ENCODE measurements at regions not wholly inside any gene's neighbourhood (a gene's known extent, or its start where the extent isn't known, plus 50 kb on each side); places are given as distances from the start of the nearest gene placed in this dataset.

GRCh38 chr9:90121762-90122161 lies 517.0 kb downstream of the GADD45G start:
- H3K27me3 Mint-ChIP-seq (ENCODE audit: unreplicated experiment): peaks cover 8% of the 10 kb centered on the region
- TF ChIP-seq, protein P1, sequence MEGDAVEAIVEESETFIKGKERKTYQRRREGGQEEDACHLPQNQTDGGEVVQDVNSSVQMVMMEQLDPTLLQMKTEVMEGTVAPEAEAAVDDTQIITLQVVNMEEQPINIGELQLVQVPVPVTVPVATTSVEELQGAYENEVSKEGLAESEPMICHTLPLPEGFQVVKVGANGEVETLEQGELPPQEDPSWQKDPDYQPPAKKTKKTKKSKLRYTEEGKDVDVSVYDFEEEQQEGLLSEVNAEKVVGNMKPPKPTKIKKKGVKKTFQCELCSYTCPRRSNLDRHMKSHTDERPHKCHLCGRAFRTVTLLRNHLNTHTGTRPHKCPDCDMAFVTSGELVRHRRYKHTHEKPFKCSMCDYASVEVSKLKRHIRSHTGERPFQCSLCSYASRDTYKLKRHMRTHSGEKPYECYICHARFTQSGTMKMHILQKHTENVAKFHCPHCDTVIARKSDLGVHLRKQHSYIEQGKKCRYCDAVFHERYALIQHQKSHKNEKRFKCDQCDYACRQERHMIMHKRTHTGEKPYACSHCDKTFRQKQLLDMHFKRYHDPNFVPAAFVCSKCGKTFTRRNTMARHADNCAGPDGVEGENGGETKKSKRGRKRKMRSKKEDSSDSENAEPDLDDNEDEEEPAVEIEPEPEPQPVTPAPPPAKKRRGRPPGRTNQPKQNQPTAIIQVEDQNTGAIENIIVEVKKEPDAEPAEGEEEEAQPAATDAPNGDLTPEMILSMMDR (IDR thresholded peaks at IDR 0.05): no peak
- H3K4me1 Mint-ChIP-seq (ENCODE audit: unreplicated experiment): no peaks in the 10 kb centered on the region
- no peak for DNase-seq (ENCODE audit: extremely low spot score, unreplicated experiment)
- no peak overlapping the region for H3K4me3 Mint-ChIP-seq (ENCODE audit: unreplicated experiment)
- H3K9me3 Mint-ChIP-seq (ENCODE audit: unreplicated experiment): no peaks in the 10 kb centered on the region
- H3K36me3 Mint-ChIP-seq (ENCODE audit: unreplicated experiment): no peaks in the 10 kb centered on the region
- no peak overlapping the region for H3K27ac Mint-ChIP-seq (ENCODE audit: unreplicated experiment)

- Mint-ChIP-seq H3K9me3 (ENCODE audit: unreplicated experiment) (no peaks in the 10 kb centered on the region), H3K27ac (ENCODE audit: unreplicated experiment) (no peak overlapping the region), H3K4me3 (ENCODE audit: unreplicated experiment) (no peak overlapping the region), H3K27me3 (ENCODE audit: unreplicated experiment) (peaks cover 7% of the 10 kb centered on the region), H3K4me1 (ENCODE audit: unreplicated experiment) (no peaks in the 10 kb centered on the region), H3K36me3 (ENCODE audit: unreplicated experiment) (no peaks in the 10 kb centered on the region)
- DNase-seq (ENCODE audit: extremely low spot score, unreplicated experiment): no peak
- TF ChIP-seq, protein P1 (IDR thresholded peaks at IDR 0.05): no peak
Measured at GRCh38 chr9:90124961-90125360, 517.7 kb downstream of the DIRAS2 start.

DNA sequence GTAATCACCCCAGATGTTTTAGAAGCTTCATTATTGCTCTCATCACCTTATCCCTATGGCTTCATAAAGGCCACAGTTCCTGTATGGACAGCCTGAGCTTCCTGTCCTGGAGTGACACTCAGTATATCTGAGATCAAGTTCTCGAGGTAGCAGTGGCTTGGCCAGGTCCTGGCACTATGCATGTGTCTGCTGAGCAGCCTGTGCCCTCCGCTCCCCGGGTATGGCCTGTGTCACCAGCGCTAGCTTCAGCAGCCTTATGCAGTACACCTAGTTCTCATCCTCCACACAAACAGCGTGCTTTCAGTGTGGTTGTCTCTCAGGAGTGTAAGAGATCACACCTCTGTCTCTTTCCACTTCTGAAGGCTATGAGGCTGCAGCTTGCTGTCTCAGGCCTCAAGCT lies 514.7 kb downstream of the DIRAS2 start:
- no peak overlapping the region for H3K27ac Mint-ChIP-seq (ENCODE audit: unreplicated experiment)
- peaks cover 7% of the 10 kb centered on the region for H3K27me3 Mint-ChIP-seq (ENCODE audit: unreplicated experiment)
- H3K4me3 Mint-ChIP-seq (ENCODE audit: unreplicated experiment): no peak overlapping the region
- H3K4me1 Mint-ChIP-seq (ENCODE audit: unreplicated experiment): no peaks in the 10 kb centered on the region
- H3K9me3 Mint-ChIP-seq (ENCODE audit: unreplicated experiment): no peaks in the 10 kb centered on the region
- no peak for DNase-seq (ENCODE audit: extremely low spot score, unreplicated experiment)
- TF ChIP-seq, protein P1 (IDR thresholded peaks at IDR 0.05): no peak
- no peaks in the 10 kb centered on the region for H3K36me3 Mint-ChIP-seq (ENCODE audit: unreplicated experiment)

DNA sequence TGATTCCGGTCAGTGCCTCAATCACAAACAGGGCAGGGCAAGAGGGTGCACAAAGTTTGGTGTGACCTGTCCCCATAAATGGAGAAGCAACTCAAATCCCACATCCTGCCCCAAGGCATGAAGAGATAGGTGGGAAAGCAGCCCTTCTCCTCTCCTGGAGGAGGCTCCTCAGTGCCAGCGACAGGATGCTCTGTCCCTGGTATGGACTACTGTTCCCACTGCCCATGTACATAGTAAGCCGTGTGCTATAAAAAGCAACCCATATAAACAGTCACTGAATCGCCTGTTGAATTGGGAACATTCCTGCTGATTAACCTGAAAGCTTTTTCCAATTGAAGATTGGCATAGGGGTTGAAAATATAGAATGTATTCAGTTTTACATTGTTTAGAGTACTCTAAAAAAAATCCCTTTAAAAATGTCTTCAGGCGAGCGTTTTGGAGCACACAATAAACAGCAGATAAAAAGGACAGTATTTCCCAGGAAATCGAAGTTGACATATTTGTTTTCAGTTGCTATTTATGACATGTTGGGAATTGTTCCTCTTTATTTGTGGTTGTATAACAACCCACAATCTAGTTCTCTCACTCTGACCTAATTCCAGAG lies 513.9 kb downstream of the DIRAS2 start:
- Mint-ChIP-seq H3K27me3 (ENCODE audit: unreplicated experiment) (peaks cover 7% of the 10 kb centered on the region), H3K4me1 (ENCODE audit: unreplicated experiment) (no peaks in the 10 kb centered on the region), H3K36me3 (ENCODE audit: unreplicated experiment) (no peaks in the 10 kb centered on the region), H3K9me3 (ENCODE audit: unreplicated experiment) (no peaks in the 10 kb centered on the region), H3K27ac (ENCODE audit: unreplicated experiment) (no peak overlapping the region), H3K4me3 (ENCODE audit: unreplicated experiment) (no peak overlapping the region)
- TF ChIP-seq, protein P1 (IDR thresholded peaks at IDR 0.05): no peak
- DNase-seq (ENCODE audit: extremely low spot score, unreplicated experiment): no peak

DNA sequence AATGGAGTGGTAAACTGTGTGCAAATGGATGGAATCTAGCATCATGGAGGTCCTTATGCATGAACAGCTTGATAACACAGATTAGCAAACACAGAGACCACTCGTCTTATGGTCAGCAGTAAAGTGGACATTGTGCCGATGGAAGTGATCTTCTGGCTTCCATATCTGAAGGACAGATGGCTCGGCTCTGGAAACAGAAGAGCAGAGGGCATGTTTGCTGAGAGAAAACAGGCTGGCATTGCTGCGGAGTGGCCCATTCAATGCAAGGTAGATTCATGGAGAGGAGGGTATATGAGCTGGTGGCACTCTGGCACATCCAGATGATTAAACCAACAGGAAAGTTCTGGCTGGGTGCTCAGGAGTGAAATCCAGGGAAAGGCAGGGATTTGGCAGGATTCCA lies 513.2 kb downstream of the DIRAS2 start:
- TF ChIP-seq, protein P1 (IDR thresholded peaks at IDR 0.05): no peak
- Mint-ChIP-seq H3K27ac (ENCODE audit: unreplicated experiment) (no peak overlapping the region), H3K4me3 (ENCODE audit: unreplicated experiment) (no peak overlapping the region), H3K36me3 (ENCODE audit: unreplicated experiment) (no peaks in the 10 kb centered on the region), H3K27me3 (ENCODE audit: unreplicated experiment) (peaks cover 9% of the 10 kb centered on the region), H3K9me3 (ENCODE audit: unreplicated experiment) (no peaks in the 10 kb centered on the region), H3K4me1 (ENCODE audit: unreplicated experiment) (no peaks in the 10 kb centered on the region)
- no peak for DNase-seq (ENCODE audit: extremely low spot score, unreplicated experiment)
